ENCODE measurements at regions not wholly inside any gene's neighbourhood (a gene's known extent, or its start where the extent isn't known, plus 50 kb on each side); places are given as distances from the start of the nearest gene placed in this dataset.
"Not testable (repeated sequence)": the region's sequence is repeated elsewhere in the genome, so short reads cannot be mapped to it uniquely, and the experiment has no call there.

- not testable (repeated sequence) for DNase-seq
Observed at GRCh38 chr5:122515210-122515609, 203.2 kb downstream of the SNCAIP start.

- peak; percentile 51 for DNase-seq
Observed at GRCh38 chr5:122515709-122516431, 203.8 kb downstream of the SNCAIP start.

- DNase-seq: no peak
Observed at GRCh38 chr5:122516432-122516743, 204.4 kb downstream of the SNCAIP start.

GRCh38 chr5:122517091-122517490 is 205.1 kb downstream of the SNCAIP start:
- DNase-seq: peak; percentile 1

GRCh38 chr5:122523776-122524175 is 211.7 kb downstream of the SNCAIP start:
- DNase-seq: no peak

- no peak for DNase-seq
Observed at GRCh38 chr5:122527547-122527946, 215.5 kb downstream of the SNCAIP start.

- DNase-seq: no peak
Observed at GRCh38 chr5:122532035-122532434, 220.0 kb downstream of the SNCAIP start.

GRCh38 chr5:122533825-122534224 is 221.8 kb downstream of the SNCAIP start:
- DNase-seq: no peak

- DNase-seq: no peak
Observed at GRCh38 chr5:122534829-122535228, 222.8 kb downstream of the SNCAIP start.

- DNase-seq: no peak
Observed at GRCh38 chr5:122541388-122541787, 229.4 kb downstream of the SNCAIP start.

- no peak for DNase-seq
Observed at GRCh38 chr5:122545986-122546385, 228.9 kb upstream of the SNX2 start.

- DNase-seq: no peak
Observed at GRCh38 chr5:122547219-122547618, 227.7 kb upstream of the SNX2 start.

- no peak for DNase-seq
Observed at GRCh38 chr5:122547669-122548068, 227.2 kb upstream of the SNX2 start.

GRCh38 chr5:122559676-122560075 is 215.2 kb upstream of the SNX2 start:
- DNase-seq: no peak

GRCh38 chr5:122561209-122561608 is 213.7 kb upstream of the SNX2 start:
- DNase-seq: no peak

GRCh38 chr5:122565331-122565730 is 209.5 kb upstream of the SNX2 start:
- no peak for DNase-seq

GRCh38 chr5:122576256-122577016 is 198.4 kb upstream of the SNX2 start:
- no peak for DNase-seq

- no peak for DNase-seq
Observed at GRCh38 chr5:122581629-122582028, 193.3 kb upstream of the SNX2 start.

- DNase-seq: no peak
Observed at GRCh38 chr5:122584411-122585300, 190.2 kb upstream of the SNX2 start.

GRCh38 chr5:122585371-122585770 is 189.5 kb upstream of the SNX2 start:
- no peak for DNase-seq

- DNase-seq: no peak
Observed at GRCh38 chr5:122586351-122586750, 188.5 kb upstream of the SNX2 start.

GRCh38 chr5:122591828-122592227 is 183.1 kb upstream of the SNX2 start:
- no peak for DNase-seq

GRCh38 chr5:122599000-122599399 is 175.9 kb upstream of the SNX2 start:
- no peak for DNase-seq

GRCh38 chr5:122600924-122601323 is 174.0 kb upstream of the SNX2 start:
- DNase-seq: no peak
